T-helper 17 cell (primary cell): ENCODE measurements at regions not wholly inside any gene's neighbourhood (a gene's known extent, or its start where the extent isn't known, plus 50 kb on each side); places are given as distances from the start of the nearest gene placed in this dataset.

Experiments used
- ATAC-seq: fragments of 150-1000 bp; cut with Tn5 transposase; 2 replicates; pipeline ENCODE4 v1.10.0; 2021; ENCODE audit warnings: mild to moderate bottlenecking, moderate library complexity
- DNase-seq, 3 donors: peaks; one replicate each; pipeline versions ENCODE4 v3.0.0 to v3.0.0-alpha.2; 2020 to 2021
- H3K9me3 ChIP-seq: one replicate; pipeline ENCODE4 v1.7.0; 2013; ENCODE audit warnings: low read length, mild to moderate bottlenecking; ENCODE audit not compliant: control insufficient read depth, poor library complexity, severe bottlenecking
- H3K27ac Mint-ChIP-seq: one replicate; pipeline ENCODE4 v1.8.0; 2022; ENCODE audit warnings: mild to moderate bottlenecking, moderate library complexity, mixed read lengths
- H3K27me3 Mint-ChIP-seq: one replicate; pipeline ENCODE4 v1.8.0; 2022; ENCODE audit warnings: mixed read lengths
- H3K36me3 Mint-ChIP-seq: one replicate; pipeline ENCODE4 v1.8.0; 2022; ENCODE audit warnings: low read depth, mixed read lengths
- H3K4me1 Mint-ChIP-seq: one replicate; pipeline ENCODE4 v1.8.0; 2022; ENCODE audit warnings: mild to moderate bottlenecking, mixed read lengths
- H3K4me3 Mint-ChIP-seq: one replicate; pipeline ENCODE4 v1.8.0; 2022; ENCODE audit warnings: mild to moderate bottlenecking, moderate library complexity, mixed read lengths

GRCh38 chr5:110324876-110325275 lies 401.6 kb downstream of the TMEM232 start:
- H3K36me3 Mint-ChIP-seq, result no peaks in the 10 kb centered on the region
- no peak for ATAC-seq

GRCh38 chr5:110329955-110330525 lies 396.4 kb downstream of the TMEM232 start:
- H3K4me3 Mint-ChIP-seq, result no peak overlapping the region
- H3K36me3 Mint-ChIP-seq, result no peaks in the 10 kb centered on the region
- DNase-seq (no peak), ATAC-seq (no peak)
- H3K27ac Mint-ChIP-seq, result no peak overlapping the region
- no peaks in the 10 kb centered on the region for H3K4me1 Mint-ChIP-seq
- H3K27me3 Mint-ChIP-seq, result no peaks in the 10 kb centered on the region
- no peaks in the 10 kb centered on the region for H3K9me3 ChIP-seq

More at GRCh38 chr5:110324876-110325275, 401.6 kb downstream of the TMEM232 start:
- Mint-ChIP-seq H3K27ac (no peak overlapping the region), H3K4me3 (no peak overlapping the region), H3K4me1 (no peaks in the 10 kb centered on the region), H3K27me3 (no peaks in the 10 kb centered on the region)
- H3K9me3 ChIP-seq, result no peaks in the 10 kb centered on the region
- no peak for DNase-seq

- Mint-ChIP-seq H3K27me3 (peaks cover 6% of the 10 kb centered on the region), H3K27ac (no peak overlapping the region), H3K4me3 (no peak overlapping the region), H3K4me1 (no peaks in the 10 kb centered on the region), H3K36me3 (no peaks in the 10 kb centered on the region)
- H3K9me3 ChIP-seq, result no peaks in the 10 kb centered on the region
- ATAC-seq (no peak), DNase-seq (no peak)
Measured at GRCh38 chr5:110333384-110333783, 393.1 kb downstream of the TMEM232 start.

GRCh38 chr5:110335361-110336066 lies 391.0 kb downstream of the TMEM232 start:
- peaks cover 10% of the 10 kb centered on the region for H3K27me3 Mint-ChIP-seq
- H3K4me3 Mint-ChIP-seq, result no peak overlapping the region
- DNase-seq, result no peak
- no peaks in the 10 kb centered on the region for H3K9me3 ChIP-seq
- no peaks in the 10 kb centered on the region for H3K36me3 Mint-ChIP-seq
- H3K4me1 Mint-ChIP-seq, result no peaks in the 10 kb centered on the region
- ATAC-seq, result no peak
- H3K27ac Mint-ChIP-seq, result no peak overlapping the region

DNA sequence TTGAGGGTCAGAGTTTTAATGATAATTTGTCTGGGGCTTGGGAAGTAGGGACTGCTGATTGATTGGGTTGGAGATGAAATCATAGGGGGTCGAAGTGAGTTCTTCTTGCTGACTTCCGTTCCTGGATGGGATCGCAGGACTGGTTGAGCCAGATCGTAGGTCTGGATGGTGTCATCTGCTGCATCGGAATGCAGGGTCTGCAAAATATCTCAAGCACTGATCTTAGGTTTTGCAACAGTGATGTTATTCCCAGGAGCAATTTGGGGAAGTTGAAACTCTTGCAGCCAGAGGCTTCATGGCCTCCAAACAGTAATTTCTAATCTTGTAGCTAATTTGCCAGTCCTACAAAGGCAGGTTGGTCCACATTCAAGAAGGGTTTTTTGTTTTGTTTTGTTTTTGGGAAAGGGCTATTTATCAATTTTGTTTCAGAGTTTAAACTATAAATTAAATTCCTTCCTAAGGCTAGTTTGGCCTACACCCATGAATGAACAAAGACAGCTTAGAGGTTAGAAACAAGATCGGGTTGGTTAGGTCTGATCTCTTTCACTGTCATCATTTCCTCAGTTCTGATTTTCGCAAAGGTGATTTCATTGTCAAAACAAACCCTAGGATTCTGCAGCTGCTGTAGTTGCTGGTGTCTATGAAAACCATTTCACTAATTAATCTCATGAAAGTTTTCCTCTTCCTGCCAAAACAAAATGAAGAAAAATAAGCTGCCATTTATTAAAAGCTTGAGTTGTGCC lies 388.0 kb downstream of the TMEM232 start:
- Mint-ChIP-seq H3K27ac (no peak overlapping the region), H3K36me3 (no peaks in the 10 kb centered on the region), H3K4me3 (no peak overlapping the region), H3K4me1 (no peaks in the 10 kb centered on the region), H3K27me3 (peaks cover 16% of the 10 kb centered on the region)
- no peaks in the 10 kb centered on the region for H3K9me3 ChIP-seq
- no peak for DNase-seq
- ATAC-seq, result no peak

GRCh38 chr5:110339399-110339798 lies 387.1 kb downstream of the TMEM232 start:
- H3K9me3 ChIP-seq, result no peaks in the 10 kb centered on the region
- H3K27ac Mint-ChIP-seq, result no peak overlapping the region
- H3K4me1 Mint-ChIP-seq, result no peaks in the 10 kb centered on the region
- ATAC-seq (no peak), DNase-seq (no peak)
- peaks cover 16% of the 10 kb centered on the region for H3K27me3 Mint-ChIP-seq
- H3K36me3 Mint-ChIP-seq, result no peaks in the 10 kb centered on the region
- no peak overlapping the region for H3K4me3 Mint-ChIP-seq

DNA sequence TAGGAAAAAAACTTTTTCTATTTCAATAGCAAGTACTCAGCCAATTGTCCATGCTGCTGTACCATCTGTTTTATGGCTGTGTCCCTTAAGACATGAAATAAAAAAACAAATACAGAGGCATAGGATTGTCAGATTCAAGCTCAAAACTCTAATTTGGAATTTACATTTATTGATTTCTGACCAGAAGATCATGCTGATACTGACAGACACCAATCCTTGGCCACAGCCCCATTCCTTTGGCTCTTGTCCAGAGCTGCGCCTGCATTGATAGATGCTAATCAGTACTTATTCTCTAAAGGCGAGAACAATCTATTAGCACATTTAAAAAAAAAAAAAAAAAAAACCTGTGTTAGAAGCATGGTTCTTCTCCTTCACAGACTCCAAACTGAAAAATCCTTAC lies 384.6 kb downstream of the TMEM232 start:
- Mint-ChIP-seq H3K27ac (no peak overlapping the region), H3K27me3 (peaks cover 10% of the 10 kb centered on the region), H3K4me3 (no peak overlapping the region), H3K36me3 (no peaks in the 10 kb centered on the region), H3K4me1 (no peaks in the 10 kb centered on the region)
- H3K9me3 ChIP-seq, result no peaks in the 10 kb centered on the region
- no peak for DNase-seq
- ATAC-seq, result no peak

- Mint-ChIP-seq H3K27ac (no peak overlapping the region), H3K4me1 (no peaks in the 10 kb centered on the region), H3K27me3 (peaks cover 10% of the 10 kb centered on the region), H3K4me3 (no peak overlapping the region), H3K36me3 (no peaks in the 10 kb centered on the region)
- H3K9me3 ChIP-seq, result no peaks in the 10 kb centered on the region
- no peak for DNase-seq
- ATAC-seq, result no peak
Measured at GRCh38 chr5:110342683-110343082, 383.8 kb downstream of the TMEM232 start.

GRCh38 chr5:110343616-110344015 lies 382.9 kb downstream of the TMEM232 start:
- H3K9me3 ChIP-seq, result no peaks in the 10 kb centered on the region
- H3K27me3 Mint-ChIP-seq, result peaks cover 10% of the 10 kb centered on the region
- H3K27ac Mint-ChIP-seq, result no peak overlapping the region
- no peaks in the 10 kb centered on the region for H3K4me1 Mint-ChIP-seq
- H3K36me3 Mint-ChIP-seq, result no peaks in the 10 kb centered on the region
- DNase-seq, result no peak
- ATAC-seq, result no peak
- no peak overlapping the region for H3K4me3 Mint-ChIP-seq

DNA sequence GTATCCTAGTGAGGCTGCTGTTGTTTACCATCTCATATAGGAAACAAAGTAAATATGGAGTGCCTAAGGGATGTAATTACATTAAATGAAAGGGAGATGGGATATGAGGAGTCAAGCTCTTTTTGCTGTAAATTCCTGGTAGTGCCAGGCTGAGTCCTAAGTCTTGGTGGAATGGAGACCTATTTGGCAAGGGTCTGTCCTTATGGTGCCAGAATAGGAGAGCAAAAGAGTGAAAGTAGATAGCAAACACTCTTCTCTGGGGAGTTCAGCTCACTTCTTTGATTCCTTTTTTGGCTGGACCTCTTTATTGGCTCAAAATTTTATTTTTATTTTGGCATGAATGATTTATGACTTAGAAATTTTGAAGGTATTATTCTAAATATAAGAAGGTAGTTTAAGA lies 380.8 kb downstream of the TMEM232 start:
- Mint-ChIP-seq H3K36me3 (no peaks in the 10 kb centered on the region), H3K27ac (no peak overlapping the region), H3K4me1 (no peaks in the 10 kb centered on the region), H3K4me3 (no peak overlapping the region), H3K27me3 (peaks cover 6% of the 10 kb centered on the region)
- no peaks in the 10 kb centered on the region for H3K9me3 ChIP-seq
- DNase-seq, result no peak
- no peak for ATAC-seq

DNA sequence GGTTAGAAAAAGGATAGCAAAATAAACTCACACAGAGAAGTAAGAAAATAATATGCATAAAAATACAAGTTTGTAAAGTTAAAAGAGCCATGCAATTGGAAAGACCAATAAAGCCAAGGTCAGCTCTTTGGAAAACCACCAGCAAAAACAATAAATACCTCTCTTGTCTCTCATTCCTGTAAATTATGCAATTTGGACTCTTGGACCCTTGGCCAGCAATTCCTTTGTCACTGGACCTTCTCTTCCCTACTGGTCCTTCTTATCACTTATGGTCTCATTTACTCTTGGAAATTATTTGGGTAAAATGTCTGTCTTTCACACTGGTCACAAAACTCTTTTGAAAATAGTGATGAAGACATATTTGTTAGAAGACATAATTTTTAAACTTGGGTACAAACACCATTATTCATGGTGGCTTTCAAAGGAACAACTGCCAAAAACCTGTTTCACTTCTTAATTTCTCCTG lies 379.5 kb downstream of the TMEM232 start:
- H3K4me1 Mint-ChIP-seq, result no peaks in the 10 kb centered on the region
- no peaks in the 10 kb centered on the region for H3K36me3 Mint-ChIP-seq
- no peaks in the 10 kb centered on the region for H3K9me3 ChIP-seq
- no peak for DNase-seq
- H3K27ac Mint-ChIP-seq, result no peak overlapping the region
- no peak for ATAC-seq
- no peak overlapping the region for H3K4me3 Mint-ChIP-seq
- H3K27me3 Mint-ChIP-seq, result peaks cover 6% of the 10 kb centered on the region

DNA sequence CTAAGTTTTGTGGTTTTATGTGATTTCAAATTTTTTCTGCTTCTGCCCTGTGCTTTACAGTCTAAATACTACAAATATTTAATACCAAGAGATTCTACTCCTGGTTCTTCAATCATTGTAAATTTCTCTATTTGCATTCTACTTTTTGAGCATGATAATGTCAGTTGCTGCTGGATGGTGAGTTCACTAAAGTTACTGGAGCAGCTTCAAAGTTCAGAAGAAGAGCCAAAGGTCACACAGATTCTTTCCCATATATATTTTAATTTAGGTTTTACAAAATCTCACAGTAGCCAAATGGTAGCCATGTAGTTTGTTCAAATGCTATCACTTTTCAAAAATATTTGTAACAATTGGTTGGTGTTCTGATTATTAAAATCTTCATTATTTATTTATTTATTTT lies 378.7 kb downstream of the TMEM232 start:
- Mint-ChIP-seq H3K27me3 (peaks cover under 1% of the 10 kb centered on the region), H3K4me3 (no peak overlapping the region)
- ATAC-seq, result no peak

DNA sequence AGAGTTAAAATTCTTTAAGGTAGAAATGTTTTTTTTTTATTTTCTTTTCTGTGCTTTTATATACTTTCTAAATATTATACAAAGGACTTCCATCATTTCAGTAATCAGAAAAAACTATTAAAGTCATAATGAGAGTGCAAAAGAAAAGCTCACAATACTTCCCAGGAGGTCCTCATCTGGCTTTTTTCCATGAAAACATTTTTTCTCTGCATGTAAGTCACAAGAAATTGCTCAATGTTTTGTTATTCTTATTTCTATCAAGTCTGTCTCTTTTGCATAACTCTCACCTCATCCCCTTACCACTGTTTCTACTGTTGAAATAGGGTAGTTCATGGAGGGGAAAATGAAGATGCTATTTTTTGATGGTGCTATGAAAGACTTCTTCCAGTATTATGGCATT lies 375.0 kb downstream of the TMEM232 start:
- Mint-ChIP-seq H3K4me1 (no peaks in the 10 kb centered on the region), H3K27ac (no peak overlapping the region), H3K4me3 (no peak overlapping the region), H3K27me3 (peaks cover 7% of the 10 kb centered on the region), H3K36me3 (no peaks in the 10 kb centered on the region)
- ATAC-seq (no peak), DNase-seq (no peak)
- no peaks in the 10 kb centered on the region for H3K9me3 ChIP-seq

More for the DNA sequence above, 378.7 kb downstream of the TMEM232 start:
- no peaks in the 10 kb centered on the region for H3K36me3 Mint-ChIP-seq
- no peaks in the 10 kb centered on the region for H3K4me1 Mint-ChIP-seq
- no peaks in the 10 kb centered on the region for H3K9me3 ChIP-seq
- H3K27ac Mint-ChIP-seq, result no peak overlapping the region
- no peak for DNase-seq
